ENCODE measurements at regions not wholly inside any gene's neighbourhood (a gene's known extent, or its start where the extent isn't known, plus 50 kb on each side); places are given as distances from the start of the nearest gene placed in this dataset.
"Not testable (repeated sequence)": the region's sequence is repeated elsewhere in the genome, so short reads cannot be mapped to it uniquely, and the experiment has no call there.

- not testable (repeated sequence) for DNase-seq (ENCODE audit: low spot score); FAIRE-seq
Measured at GRCh38 chr5:176048671-176049070, 80.6 kb upstream of the THOC3 start.

GRCh38 chr5:176060472-176061268, 92.6 kb upstream of the THOC3 start:
- FAIRE-seq; DNase-seq (ENCODE audit: low spot score): not testable (repeated sequence)

- FAIRE-seq; DNase-seq (ENCODE audit: low spot score): not testable (repeated sequence)
Measured at GRCh38 chr5:176061269-176061622, 93.1 kb upstream of the THOC3 start.

- not testable (repeated sequence) for DNase-seq (ENCODE audit: low spot score); FAIRE-seq
Measured at GRCh38 chr5:176061660-176062059, 93.5 kb upstream of the THOC3 start.

DNA sequence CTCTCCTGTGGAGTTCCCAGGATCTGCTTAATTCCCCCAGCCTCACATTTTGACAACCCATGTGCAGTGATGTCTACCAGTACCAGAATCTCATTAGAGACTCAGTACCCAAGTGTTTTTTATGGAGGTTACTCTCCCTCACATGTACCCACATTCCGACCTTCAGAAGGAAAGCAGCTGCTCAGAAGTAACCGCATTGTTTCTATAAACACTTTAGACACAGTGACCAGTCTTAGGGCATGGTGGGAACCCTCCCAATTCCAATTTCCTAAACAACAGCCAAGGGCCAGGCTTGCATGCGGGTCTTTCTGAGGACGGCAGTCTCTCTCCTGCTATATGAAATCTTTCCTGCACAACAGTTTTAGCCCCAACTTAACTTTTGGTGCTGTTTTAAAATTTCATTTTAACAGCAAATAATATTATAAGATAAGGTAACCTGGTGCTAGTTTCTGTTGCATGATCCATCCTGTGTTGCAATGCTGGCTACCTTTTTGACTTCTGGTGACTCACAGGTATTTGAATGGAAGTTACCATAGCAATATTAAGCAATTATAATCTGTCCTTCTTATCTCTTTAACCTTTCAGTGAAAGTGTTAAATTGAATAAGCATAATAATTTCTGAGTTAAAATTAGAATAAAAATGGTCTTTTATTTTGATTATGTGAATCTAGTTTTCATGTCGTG, 98.3 kb upstream of the THOC3 start:
- DNase-seq (ENCODE audit: low spot score); FAIRE-seq: not testable (repeated sequence)

DNA sequence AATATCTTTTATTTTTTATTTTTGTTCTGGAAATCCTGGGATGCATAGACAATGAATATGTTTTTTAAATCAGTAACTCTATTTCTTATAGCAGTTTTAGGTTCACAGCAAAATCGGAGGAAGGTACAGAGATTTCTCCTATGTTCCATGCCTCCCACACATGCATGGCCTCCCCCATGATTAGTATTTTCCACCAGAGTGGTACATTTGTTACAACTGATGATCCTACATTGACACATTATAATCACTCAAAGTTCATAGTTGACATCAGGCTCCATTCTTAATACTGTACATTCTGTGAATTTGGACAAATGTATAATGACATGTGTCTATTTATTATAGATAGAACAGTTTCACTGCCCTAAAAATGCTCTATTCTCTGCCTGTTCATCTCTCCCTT, 99.0 kb upstream of the THOC3 start:
- not testable (repeated sequence) for DNase-seq (ENCODE audit: low spot score); FAIRE-seq

DNA sequence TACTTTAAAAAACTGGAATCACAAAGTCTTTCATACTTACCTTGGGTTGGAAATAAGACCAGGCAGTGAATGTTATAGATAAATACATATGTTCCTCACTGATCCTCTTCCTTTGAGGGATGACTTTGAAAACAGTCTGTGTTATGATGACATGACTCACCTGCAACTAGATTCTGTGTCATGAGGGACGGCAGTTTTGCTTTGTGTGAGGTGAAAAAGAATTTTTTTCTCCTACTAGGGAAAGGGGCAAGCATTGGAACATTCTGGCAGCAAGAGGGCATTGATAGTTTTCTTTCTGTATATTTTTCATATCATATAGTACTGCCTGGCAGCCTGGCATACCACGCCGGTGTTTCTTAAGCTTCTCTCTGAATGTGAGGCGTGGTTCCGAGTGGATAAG, 99.8 kb upstream of the THOC3 start:
- not testable (repeated sequence) for FAIRE-seq; DNase-seq (ENCODE audit: low spot score)

GRCh38 chr5:176073996-176074571, 106.0 kb upstream of the THOC3 start:
- not testable (repeated sequence) for FAIRE-seq; DNase-seq (ENCODE audit: low spot score)

DNA sequence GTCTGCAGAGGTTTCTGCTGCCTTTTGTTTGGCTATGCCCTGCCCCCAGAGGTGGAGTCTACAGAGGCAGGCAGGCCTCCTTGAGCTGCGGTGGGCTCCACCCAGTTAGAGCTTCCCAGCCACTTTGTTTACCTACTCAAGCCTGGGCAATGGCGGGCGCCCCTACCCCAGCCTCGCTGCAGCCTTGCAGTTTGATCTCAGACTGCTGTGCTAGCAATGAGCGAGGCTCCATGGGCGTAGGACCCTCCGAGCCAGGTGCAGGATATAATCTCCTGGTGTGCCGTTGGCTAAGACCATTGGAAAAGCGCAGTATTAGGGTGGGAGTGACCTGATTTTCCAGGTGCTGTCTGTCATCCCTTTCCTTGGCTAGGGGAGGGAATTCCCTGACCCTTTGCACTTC, 115.6 kb upstream of the THOC3 start:
- not testable (repeated sequence) for FAIRE-seq

DNA sequence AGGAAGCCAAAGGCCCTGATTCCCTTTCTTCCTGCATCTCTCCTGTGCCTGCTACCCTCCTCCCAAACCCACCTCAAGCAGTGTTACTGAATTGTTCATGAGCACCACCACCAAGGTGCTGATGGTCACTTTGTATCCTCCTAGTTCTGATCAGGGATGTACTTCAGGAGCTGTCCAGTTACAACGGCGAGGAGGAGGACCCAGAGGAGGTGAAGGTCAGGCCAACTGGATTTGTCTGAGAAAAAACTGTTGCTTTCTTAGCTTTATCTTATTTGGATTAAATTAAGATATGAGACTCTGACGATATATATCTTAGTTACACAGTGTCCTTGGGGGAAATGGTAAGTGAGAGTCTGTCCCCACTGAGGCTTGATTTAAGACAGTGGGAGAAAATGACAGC, 135.0 kb upstream of the THOC3 start:
- not testable (repeated sequence) for FAIRE-seq; DNase-seq (ENCODE audit: low spot score)

More for the DNA sequence above, 115.6 kb upstream of the THOC3 start:
- DNase-seq (ENCODE audit: low spot score): not testable (repeated sequence)

DNA sequence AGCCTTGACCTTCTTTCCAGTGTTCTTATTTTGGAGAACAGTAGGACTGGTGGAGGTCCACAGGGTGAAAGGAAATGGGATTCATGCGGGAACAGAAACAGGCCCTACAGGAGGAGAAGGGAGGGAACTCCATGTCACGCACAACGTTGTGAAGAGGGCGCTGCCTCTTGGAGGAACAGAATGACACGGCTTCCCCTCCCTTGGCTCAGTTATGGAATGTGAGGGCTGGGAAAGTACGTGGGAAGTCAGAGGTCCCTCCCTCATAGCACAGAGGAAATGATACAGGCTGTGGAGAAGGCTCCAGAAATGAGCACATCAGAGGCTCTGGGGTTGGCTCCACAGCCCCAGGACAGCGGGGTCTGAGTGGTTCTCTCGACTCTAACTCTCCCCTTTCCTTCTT, 125.3 kb upstream of the SIMC1 start:
- not testable (repeated sequence) for DNase-seq (ENCODE audit: low spot score); FAIRE-seq

DNA sequence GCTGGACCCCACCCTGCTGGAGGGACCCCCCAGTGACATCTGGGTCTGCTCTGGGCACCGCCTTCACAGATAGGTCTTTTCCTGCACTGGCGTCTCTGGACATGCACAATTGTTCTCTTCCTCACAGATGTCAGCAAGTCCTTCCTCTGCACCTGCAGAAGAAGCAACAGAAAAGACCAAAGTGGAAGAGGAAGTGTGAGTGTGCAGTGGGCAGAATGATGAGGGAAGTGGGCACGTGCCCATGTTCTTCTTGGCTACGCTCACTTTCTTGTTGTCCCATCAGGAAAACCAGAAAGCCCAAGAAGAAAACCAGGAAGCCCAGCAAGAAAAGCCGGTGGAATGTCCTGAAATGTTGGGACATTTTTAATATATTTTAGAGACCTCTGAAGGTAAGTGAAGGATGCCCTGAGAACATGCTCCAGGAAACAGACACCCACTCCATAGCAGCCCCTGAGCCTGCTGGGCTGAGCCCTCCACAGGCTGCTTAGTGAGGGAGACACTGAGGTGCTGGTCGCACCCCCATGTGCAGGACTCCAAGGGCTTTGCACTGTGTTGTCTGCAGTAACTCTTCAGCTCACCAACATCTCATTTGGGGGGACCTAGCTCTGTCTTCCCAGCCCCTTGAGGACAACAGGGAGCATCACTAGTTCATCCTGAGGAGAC, 124.4 kb upstream of the SIMC1 start:
- not testable (repeated sequence) for FAIRE-seq; DNase-seq (ENCODE audit: low spot score)

DNA sequence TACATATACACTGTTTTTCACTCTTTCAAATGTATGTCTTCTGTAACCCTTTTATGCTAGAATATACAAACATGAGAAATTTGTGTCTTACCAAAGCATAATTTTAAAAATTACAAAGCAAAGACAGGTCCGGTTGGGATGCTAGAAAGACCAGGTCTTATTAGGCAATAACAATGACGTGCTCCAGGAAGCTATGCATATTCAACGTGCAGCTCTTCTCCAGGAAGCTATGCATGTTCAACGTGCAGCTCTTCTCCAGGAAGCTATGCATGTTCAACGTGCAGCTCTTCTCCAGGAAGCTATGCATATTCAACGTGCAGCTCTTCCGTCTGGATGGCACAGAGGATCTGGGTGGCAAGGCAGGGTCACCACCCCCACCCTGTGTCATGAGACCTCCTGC, 123.4 kb upstream of the SIMC1 start:
- FAIRE-seq; DNase-seq (ENCODE audit: low spot score): not testable (repeated sequence)

DNA sequence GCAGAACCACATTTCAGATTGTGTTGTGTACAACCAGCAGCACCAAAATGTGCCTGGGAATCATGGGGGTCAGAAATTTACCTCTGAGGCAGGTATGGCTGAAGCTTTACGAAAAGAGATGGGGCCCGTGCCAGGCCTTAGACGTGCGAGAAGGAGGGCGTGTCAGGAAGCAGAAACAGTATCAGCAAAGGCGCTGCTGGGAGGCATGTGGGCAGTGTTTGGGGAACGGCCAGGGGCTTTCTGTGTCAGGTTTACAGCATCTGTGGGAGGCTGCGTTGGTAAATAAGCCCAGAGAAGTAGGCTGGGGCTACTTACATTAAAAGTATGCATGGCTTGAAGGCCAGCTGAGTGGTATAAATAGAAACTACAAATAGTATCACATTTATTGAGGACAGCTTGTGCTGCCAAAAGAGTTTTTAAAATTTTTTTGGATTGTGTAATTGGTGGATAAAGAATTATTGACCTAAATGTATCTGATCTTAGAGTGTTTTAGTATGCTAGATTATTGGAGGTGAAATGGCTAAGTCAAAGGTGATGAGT, 120.5 kb upstream of the SIMC1 start:
- not testable (repeated sequence) for DNase-seq (ENCODE audit: low spot score); FAIRE-seq

- not testable (repeated sequence) for DNase-seq (ENCODE audit: low spot score); FAIRE-seq
Measured at GRCh38 chr5:176122361-176122760, 115.9 kb upstream of the SIMC1 start.

DNA sequence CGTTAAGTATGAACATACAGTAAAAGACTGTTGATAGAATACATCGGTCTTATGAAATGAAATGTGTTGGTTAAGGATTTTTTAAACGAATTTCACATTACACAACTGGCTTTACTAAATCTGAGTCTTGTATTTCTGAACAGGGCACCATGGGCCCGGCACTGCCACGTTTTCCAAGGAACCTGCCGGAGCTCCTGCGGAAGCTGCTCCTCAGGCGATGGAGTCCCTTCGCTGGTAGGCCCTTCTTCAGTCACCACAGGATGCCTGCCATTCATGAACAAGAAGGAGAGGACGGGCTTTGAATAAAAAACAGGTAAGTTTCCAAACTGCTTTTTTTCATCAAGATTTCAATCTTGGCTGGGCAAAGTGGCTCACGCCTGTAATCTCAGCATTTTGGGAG, 114.1 kb upstream of the SIMC1 start:
- not testable (repeated sequence) for FAIRE-seq; DNase-seq (ENCODE audit: low spot score)

GRCh38 chr5:176131771-176132170, 106.5 kb upstream of the SIMC1 start:
- DNase-seq (ENCODE audit: low spot score) (no peak), FAIRE-seq (no peak)

DNA sequence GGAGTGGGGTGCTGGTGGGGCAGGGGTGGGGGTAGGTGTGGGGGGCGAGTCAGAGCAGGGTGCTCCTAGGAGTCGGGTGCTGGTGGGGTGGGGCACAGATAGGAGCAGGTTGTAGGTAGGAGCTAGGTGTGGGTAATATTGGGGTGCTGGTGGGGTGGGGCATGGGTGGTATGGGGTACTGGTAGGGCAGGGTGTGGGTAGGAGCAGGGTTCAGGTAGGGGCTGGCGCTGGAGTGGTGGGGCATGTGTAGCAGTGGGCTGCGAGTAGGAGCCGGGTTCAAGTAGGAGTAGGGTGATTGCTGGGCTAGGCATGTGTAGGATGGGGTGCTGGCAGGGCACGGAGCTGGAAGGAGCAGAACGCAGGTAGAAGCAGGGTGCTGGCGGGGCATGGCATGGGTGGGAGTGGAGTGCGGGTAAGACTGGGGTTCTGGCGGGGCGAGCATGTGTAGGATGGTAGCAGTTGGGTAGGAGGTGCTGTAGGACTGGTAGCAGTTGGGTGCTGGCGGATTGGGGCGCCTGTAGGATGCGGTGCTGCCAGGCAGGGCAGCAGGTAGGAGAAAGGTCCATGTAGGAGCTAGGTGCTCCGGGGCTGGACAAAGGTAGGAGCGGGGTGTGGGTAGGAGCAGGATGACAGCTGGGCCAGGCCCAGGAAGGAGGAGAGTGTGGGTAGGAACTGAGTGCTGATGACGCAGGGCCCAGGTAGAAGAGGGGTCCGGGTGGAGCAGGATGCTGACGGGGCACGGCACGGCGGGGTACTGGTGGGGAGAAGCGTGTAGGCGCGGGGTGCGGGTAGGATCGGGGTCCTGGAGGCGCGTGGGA, 105.5 kb upstream of the SIMC1 start:
- FAIRE-seq (no peak), DNase-seq (ENCODE audit: low spot score) (no peak)

DNA sequence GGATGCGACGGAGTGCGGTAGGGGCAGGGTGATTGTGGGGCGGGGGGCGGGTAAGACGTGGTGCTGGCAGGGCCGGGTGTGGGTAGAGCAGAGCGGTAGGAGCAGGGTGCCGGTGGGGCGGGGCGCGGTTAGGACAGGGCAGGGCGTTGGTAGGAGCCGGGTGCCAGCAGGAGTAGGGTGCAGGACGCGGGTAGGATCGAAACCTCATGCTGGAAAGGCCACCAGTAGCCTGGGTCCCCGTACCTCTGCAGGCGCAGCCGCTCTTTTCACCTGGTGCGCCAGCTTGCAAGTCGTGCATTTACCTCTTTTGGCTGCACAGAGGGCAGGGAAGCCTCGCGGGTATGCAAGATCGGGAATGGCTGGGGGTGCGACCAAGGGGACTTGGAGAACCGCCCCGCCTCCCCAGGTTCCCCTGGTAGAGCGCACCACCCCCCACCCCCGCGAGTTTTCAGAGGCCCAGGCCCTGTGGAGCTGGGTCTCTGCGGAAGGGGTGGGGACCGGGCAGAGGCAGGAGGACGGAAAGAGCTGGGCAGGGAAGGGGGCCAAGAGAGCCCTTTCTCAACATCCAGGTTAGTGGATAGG, 104.8 kb upstream of the SIMC1 start:
- FAIRE-seq: no peak
- no peak for DNase-seq (ENCODE audit: low spot score)

DNA sequence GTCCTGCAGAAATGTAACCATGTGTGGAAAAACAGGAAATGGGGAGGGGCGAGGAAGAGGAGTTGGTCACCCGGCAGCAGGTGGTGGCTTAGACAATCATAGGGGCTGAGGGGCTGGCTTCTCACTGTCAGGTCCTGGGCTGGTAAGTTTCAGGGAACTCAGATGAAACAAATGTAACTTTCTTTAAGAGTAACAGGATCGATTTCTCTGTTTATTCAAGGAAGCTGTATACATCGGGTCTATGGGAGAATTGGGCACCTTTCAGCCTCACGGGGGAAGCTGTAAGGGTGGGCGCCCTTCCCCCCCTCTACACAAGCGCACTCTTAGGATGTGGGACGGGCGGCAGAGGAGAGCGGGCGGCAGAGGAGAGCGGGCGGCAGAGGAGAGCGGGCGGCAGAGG, 104.3 kb upstream of the SIMC1 start:
- no peak for DNase-seq (ENCODE audit: low spot score)
- no peak for FAIRE-seq

All from RCC 7860 (cell line).